ENCODE measurements at regions not wholly inside any gene's neighbourhood (a gene's known extent, or its start where the extent isn't known, plus 50 kb on each side); places are given as distances from the start of the nearest gene placed in this dataset.
"Not testable (repeated sequence)": the region's sequence is repeated elsewhere in the genome, so short reads cannot be mapped to it uniquely, and the experiment has no call there.

- DNase-seq = no peak
These were observed 1230.3 kb downstream of the DIAPH3 start for GRCh38 chr13:58933475-58933874.

- DNase-seq = no peak
These were observed 1228.0 kb downstream of the DIAPH3 start for GRCh38 chr13:58935689-58936088.

GRCh38 chr13:58946274-58946673, 1217.5 kb downstream of the DIAPH3 start:
- peak; percentile 45 for DNase-seq

- no peak for DNase-seq
These were observed 1214.1 kb downstream of the DIAPH3 start for GRCh38 chr13:58949646-58950045.

- peak; percentile 22 for DNase-seq
These were observed 1212.8 kb downstream of the DIAPH3 start for GRCh38 chr13:58950911-58951310.

- peak; percentile 97 for DNase-seq
These were observed 1210.1 kb downstream of the DIAPH3 start for GRCh38 chr13:58953638-58954037.

GRCh38 chr13:58955546-58956385, 1208.0 kb downstream of the DIAPH3 start:
- DNase-seq = peak; percentile 34

- not testable (repeated sequence) for DNase-seq
These were observed 1205.6 kb downstream of the DIAPH3 start for GRCh38 chr13:58958097-58958496.

GRCh38 chr13:58960888-58961287, 1202.8 kb downstream of the DIAPH3 start:
- DNase-seq = peak; percentile 34

- DNase-seq = no peak
These were observed 1200.4 kb downstream of the DIAPH3 start for GRCh38 chr13:58963321-58963720.

- no peak for DNase-seq
These were observed 1199.7 kb downstream of the DIAPH3 start for GRCh38 chr13:58964048-58964447.

- no peak for DNase-seq
These were observed 1186.6 kb downstream of the DIAPH3 start for GRCh38 chr13:58977085-58977484.

- DNase-seq = no peak
These were observed 1185.4 kb downstream of the DIAPH3 start for GRCh38 chr13:58978331-58978730.

GRCh38 chr13:58979851-58980250, 1183.9 kb downstream of the DIAPH3 start:
- DNase-seq = no peak

GRCh38 chr13:58985845-58986244, 1177.9 kb downstream of the DIAPH3 start:
- no peak for DNase-seq

GRCh38 chr13:58989556-58989955, 1174.2 kb downstream of the DIAPH3 start:
- DNase-seq = peak; percentile 18

- no peak for DNase-seq
These were observed 1171.8 kb downstream of the DIAPH3 start for GRCh38 chr13:58991826-58992477.

GRCh38 chr13:58992478-58993042, 1171.2 kb downstream of the DIAPH3 start:
- no peak for DNase-seq

GRCh38 chr13:58994077-58994476, 1169.7 kb downstream of the DIAPH3 start:
- no peak for DNase-seq

GRCh38 chr13:58994777-58995176, 1169.0 kb downstream of the DIAPH3 start:
- peak; percentile 2 for DNase-seq

GRCh38 chr13:58998716-58999115, 1165.0 kb downstream of the DIAPH3 start:
- no peak for DNase-seq

GRCh38 chr13:58999851-59000250, 1163.9 kb downstream of the DIAPH3 start:
- DNase-seq = peak; percentile 42

GRCh38 chr13:59000770-59001169, 1163.0 kb downstream of the DIAPH3 start:
- DNase-seq = no peak

- no peak for DNase-seq
These were observed 1151.0 kb downstream of the DIAPH3 start for GRCh38 chr13:59012731-59013130.

Data from MV-4-11 (cell line).